ENCODE measurements at regions not wholly inside any gene's neighbourhood (a gene's known extent, or its start where the extent isn't known, plus 50 kb on each side); places are given as distances from the start of the nearest gene placed in this dataset.

DNA sequence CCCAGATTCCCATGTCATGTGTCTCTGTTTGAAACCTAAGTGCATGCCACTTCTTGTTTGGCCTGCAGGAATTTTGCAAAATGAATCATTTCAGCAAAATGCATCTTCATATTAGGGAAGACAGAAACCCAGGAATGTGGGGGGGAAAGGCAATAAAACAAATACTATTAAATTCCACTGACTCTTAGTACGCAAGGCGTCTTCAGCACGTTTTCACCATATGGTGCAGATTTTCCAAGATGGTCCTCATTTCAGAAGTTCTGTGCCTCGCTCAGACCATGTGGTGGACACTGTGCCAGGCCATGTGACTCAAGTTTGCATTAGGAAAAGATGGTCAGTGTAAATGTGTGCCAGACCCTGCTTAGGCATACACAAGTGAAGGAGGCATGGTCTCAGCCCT is 184.0 kb downstream of the ACTL7B start:
- TF ChIP-seq, protein P1, sequence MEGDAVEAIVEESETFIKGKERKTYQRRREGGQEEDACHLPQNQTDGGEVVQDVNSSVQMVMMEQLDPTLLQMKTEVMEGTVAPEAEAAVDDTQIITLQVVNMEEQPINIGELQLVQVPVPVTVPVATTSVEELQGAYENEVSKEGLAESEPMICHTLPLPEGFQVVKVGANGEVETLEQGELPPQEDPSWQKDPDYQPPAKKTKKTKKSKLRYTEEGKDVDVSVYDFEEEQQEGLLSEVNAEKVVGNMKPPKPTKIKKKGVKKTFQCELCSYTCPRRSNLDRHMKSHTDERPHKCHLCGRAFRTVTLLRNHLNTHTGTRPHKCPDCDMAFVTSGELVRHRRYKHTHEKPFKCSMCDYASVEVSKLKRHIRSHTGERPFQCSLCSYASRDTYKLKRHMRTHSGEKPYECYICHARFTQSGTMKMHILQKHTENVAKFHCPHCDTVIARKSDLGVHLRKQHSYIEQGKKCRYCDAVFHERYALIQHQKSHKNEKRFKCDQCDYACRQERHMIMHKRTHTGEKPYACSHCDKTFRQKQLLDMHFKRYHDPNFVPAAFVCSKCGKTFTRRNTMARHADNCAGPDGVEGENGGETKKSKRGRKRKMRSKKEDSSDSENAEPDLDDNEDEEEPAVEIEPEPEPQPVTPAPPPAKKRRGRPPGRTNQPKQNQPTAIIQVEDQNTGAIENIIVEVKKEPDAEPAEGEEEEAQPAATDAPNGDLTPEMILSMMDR (IDR thresholded peaks at IDR 0.05; ENCODE audit: unreplicated experiment): no peak
- no TSS peak for BruUV-seq (replicated peaks)
- peak overlapping the region; percentile 33 for H3K27ac Mint-ChIP-seq (ENCODE audit: low read depth, unreplicated experiment)
- CTCF ChIA-PET: interaction anchor here (0.6 to 2.9 kb wide), 8 partner anchors 10 to 750 kb away, joined by 3 to 14 read pairs (median 4); no protein-coding TSS in a partner anchor
- intact Hi-C loops (cut with micrococcal nuclease): loop anchor here (1.0 to 5.0 kb wide), 7 partner anchors 91 to 1249 kb away; no protein-coding TSS in a partner anchor
- H3K4me3 Mint-ChIP-seq (ENCODE audit: unreplicated experiment): no peak overlapping the region
- no peaks in the 10 kb centered on the region for H3K27me3 Mint-ChIP-seq (ENCODE audit: insufficient read depth, unreplicated experiment)
- peaks cover 52% of the 10 kb centered on the region for H3K4me1 Mint-ChIP-seq (ENCODE audit: insufficient read depth, unreplicated experiment)
- H3K9me3 Mint-ChIP-seq (ENCODE audit: unreplicated experiment): no peaks in the 10 kb centered on the region
- POLR2A ChIA-PET: interaction anchor here (0.6 to 1.7 kb wide), 7 partner anchors 37 to 1445 kb away, joined by 3 to 9 read pairs (median 3); no protein-coding TSS in a partner anchor
- no peaks in the 10 kb centered on the region for H3K36me3 Mint-ChIP-seq (ENCODE audit: insufficient read depth, unreplicated experiment)
- no peak for DNase-seq (ENCODE audit: unreplicated experiment)

DNA sequence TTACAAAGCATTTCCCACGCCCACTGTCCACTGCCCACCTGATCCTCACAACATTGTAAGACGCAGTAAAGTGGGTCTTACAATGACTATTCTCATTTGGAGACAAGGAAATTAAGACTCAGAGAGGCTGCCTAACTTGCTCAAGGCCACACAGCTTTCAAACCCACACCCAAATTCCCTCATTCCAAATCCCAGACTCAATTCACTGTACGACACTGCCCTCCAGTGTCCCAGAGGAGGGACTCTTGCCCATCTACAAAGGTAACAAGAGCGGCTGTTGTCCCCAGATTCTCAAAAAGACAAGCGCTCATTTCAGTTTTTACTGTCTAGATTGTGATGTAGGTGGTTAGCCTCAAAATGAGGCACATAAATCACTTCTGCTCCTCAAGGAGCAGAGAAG is 184.6 kb downstream of the ACTL7B start:
- no peaks in the 10 kb centered on the region for H3K9me3 Mint-ChIP-seq (ENCODE audit: unreplicated experiment)
- no peak overlapping the region for H3K4me3 Mint-ChIP-seq (ENCODE audit: unreplicated experiment)
- ChIA-PET CTCF (interaction anchor here (0.6 to 2.9 kb wide), 13 partner anchors 56 to 1369 kb away, joined by 3 to 14 read pairs (median 3); no protein-coding TSS in a partner anchor), POLR2A (interaction anchor here (0.6 to 1.7 kb wide), 8 partner anchors 36 to 1444 kb away, joined by 3 to 9 read pairs (median 3); no protein-coding TSS in a partner anchor)
- intact Hi-C loops (cut with micrococcal nuclease): loop anchor here (1.0 to 5.0 kb wide), 7 partner anchors 91 to 1249 kb away; no protein-coding TSS in a partner anchor
- BruUV-seq (replicated peaks): no TSS peak
- H3K36me3 Mint-ChIP-seq (ENCODE audit: insufficient read depth, unreplicated experiment): no peaks in the 10 kb centered on the region
- peaks cover 58% of the 10 kb centered on the region for H3K4me1 Mint-ChIP-seq (ENCODE audit: insufficient read depth, unreplicated experiment)
- peak overlapping the region; percentile 44 for H3K27ac Mint-ChIP-seq (ENCODE audit: low read depth, unreplicated experiment)
- TF ChIP-seq, protein P1 (IDR thresholded peaks at IDR 0.05; ENCODE audit: unreplicated experiment): peak; percentile 86
- DNase-seq (ENCODE audit: unreplicated experiment): peak; percentile 64
- no peaks in the 10 kb centered on the region for H3K27me3 Mint-ChIP-seq (ENCODE audit: insufficient read depth, unreplicated experiment)

GRCh38 chr9:108668938-108669335 is 186.8 kb downstream of the ACTL7B start:
- no peaks in the 10 kb centered on the region for H3K36me3 Mint-ChIP-seq (ENCODE audit: insufficient read depth, unreplicated experiment)
- POLR2A ChIA-PET: no interaction called here
- peak overlapping the region; percentile 49 for H3K27ac Mint-ChIP-seq (ENCODE audit: low read depth, unreplicated experiment)
- TF ChIP-seq, protein P1 (IDR thresholded peaks at IDR 0.05; ENCODE audit: unreplicated experiment): no peak
- H3K27me3 Mint-ChIP-seq (ENCODE audit: insufficient read depth, unreplicated experiment): no peaks in the 10 kb centered on the region
- H3K4me1 Mint-ChIP-seq (ENCODE audit: insufficient read depth, unreplicated experiment): peaks cover 67% of the 10 kb centered on the region
- DNase-seq (ENCODE audit: unreplicated experiment): no peak
- intact Hi-C loops (cut with micrococcal nuclease): no loop called here
- CTCF ChIA-PET: interaction anchor here (0.6 to 1.0 kb wide), 2 partner anchors 145 to 1185 kb away, joined by 3 to 4 read pairs; no protein-coding TSS in a partner anchor
- no TSS peak for BruUV-seq (replicated peaks)
- H3K9me3 Mint-ChIP-seq (ENCODE audit: unreplicated experiment): no peaks in the 10 kb centered on the region
- H3K4me3 Mint-ChIP-seq (ENCODE audit: unreplicated experiment): no peak overlapping the region

DNA sequence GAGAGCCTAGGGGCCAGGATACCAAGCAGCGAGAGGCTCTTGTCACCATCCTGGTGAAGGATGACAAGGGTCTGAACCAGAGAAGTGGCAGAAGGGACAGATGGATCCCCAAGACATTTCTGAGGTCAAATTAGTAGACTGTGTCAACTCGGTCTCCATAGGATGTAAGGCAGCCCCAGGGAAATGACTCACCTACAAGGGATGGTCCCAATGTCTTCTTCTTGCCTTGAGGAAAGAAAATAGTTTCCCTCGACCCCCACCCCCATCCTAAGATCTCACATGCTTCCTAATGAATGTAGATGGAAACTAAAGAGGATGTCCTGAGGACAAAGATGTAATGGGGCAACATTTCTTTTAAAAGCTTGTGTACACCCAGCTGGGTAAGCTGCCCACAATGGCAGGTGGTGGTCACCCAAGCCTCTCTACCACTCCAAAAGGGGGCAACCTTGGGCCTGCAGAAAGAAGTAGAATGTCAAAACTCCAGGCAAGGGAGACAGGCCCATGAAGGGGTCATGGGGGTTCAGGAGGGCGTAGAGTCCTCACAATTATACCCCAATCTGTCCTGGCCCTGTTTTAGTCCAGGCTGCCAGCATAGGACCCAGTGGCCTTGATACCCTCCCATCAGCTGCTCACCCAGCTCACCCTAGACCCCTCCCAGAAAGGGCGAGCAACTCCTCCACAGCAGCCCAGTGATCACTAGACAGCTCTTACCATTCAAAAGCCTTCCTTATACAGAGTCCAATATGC is 187.4 kb downstream of the ACTL7B start:
- POLR2A ChIA-PET: interaction anchor here (0.5 kb wide), 1 partner anchor 14 kb away, joined by 3 read pairs; no protein-coding TSS in a partner anchor
- Mint-ChIP-seq H3K36me3 (ENCODE audit: insufficient read depth, unreplicated experiment) (no peaks in the 10 kb centered on the region), H3K9me3 (ENCODE audit: unreplicated experiment) (no peaks in the 10 kb centered on the region), H3K27ac (ENCODE audit: low read depth, unreplicated experiment) (peak overlapping the region; percentile 49), H3K4me1 (ENCODE audit: insufficient read depth, unreplicated experiment) (peaks cover 69% of the 10 kb centered on the region), H3K4me3 (ENCODE audit: unreplicated experiment) (no peak overlapping the region), H3K27me3 (ENCODE audit: insufficient read depth, unreplicated experiment) (no peaks in the 10 kb centered on the region)
- TF ChIP-seq, protein P1 (IDR thresholded peaks at IDR 0.05; ENCODE audit: unreplicated experiment): no peak
- no TSS peak for BruUV-seq (replicated peaks)
- no peak for DNase-seq (ENCODE audit: unreplicated experiment)
- intact Hi-C loops (cut with micrococcal nuclease): no loop called here
- CTCF ChIA-PET: interaction anchor here (0.5 to 1.2 kb wide), 4 partner anchors 103 to 1222 kb away, joined by 3 to 4 read pairs (median 3); no protein-coding TSS in a partner anchor
